Stomach (tissue), 8 donors: ENCODE measurements at regions not wholly inside any gene's neighbourhood (a gene's known extent, or its start where the extent isn't known, plus 50 kb on each side); places are given as distances from the start of the nearest gene placed in this dataset.

Experiments
- DNase-seq, 2 donors: peaks; one replicate each; pipeline versions ENCODE4 v3.0.0 to v3.0.0-alpha.2; 2013 to 2019
- H3K27ac ChIP-seq, 5 donors: fragments of 200-600 bp in 4 of 5; sonication (generic) in 4 of 5; one replicate each; pipeline ENCODE4 v1.5.1; 2013 to 2019; ENCODE audit warnings: mild to moderate bottlenecking in 1 of 5, moderate library complexity in 1 of 5
- H3K27me3 ChIP-seq, 3 donors: fragments of 200-600 bp; sonication (generic); one replicate each; pipeline ENCODE4 v1.5.1; 2017 to 2019; ENCODE audit warnings: mixed run types in 1 of 3
- H3K36me3 ChIP-seq, 4 donors: fragments of 200-600 bp; sonication (generic); 1 replicate in 3 of 4; 2 replicates in 1 of 4; pipeline ENCODE4 v1.5.1; 2016 to 2019
- H3K4me1 ChIP-seq, 4 donors: fragments of 200-600 bp; sonication (generic); one replicate each; pipeline ENCODE4 v1.5.1; 2016 to 2019
- H3K4me3 ChIP-seq, 4 donors: fragments of 200-600 bp; sonication (generic) in 3 of 4; one replicate each; pipeline ENCODE4 v1.5.1; 2016 to 2019; ENCODE audit warnings: mild to moderate bottlenecking in 1 of 4
- H3K9me3 ChIP-seq, 4 donors: fragments of 200-600 bp; sonication (generic); one replicate each; pipeline ENCODE4 v1.5.1; 2016 to 2019
- EP300 ChIP-seq: sonication (generic); formaldehyde crosslinking; IDR thresholded peaks from one replicate; pipeline ENCODE4 v1.6.1; 2017; ENCODE audit warnings: antibody characterized with exemption
- POLR2A ChIP-seq, 4 donors: fragments of 450-650 bp; IDR thresholded peaks; one replicate each; pipeline ENCODE4 v1.6.1; 2016; ENCODE audit warnings: antibody characterized with exemption in 4 of 4, control low read depth in 2 of 4, mild to moderate bottlenecking in 1 of 4, moderate library complexity in 1 of 4
- POLR2AphosphoS5 ChIP-seq, 3 donors: sonication (generic); formaldehyde crosslinking; IDR thresholded peaks; one replicate each; pipeline ENCODE4 v1.6.1; 2016; ENCODE audit warnings: antibody characterized with exemption in 3 of 3
- WGBS, 5 donors: extraction: QIAGEN DNeasy Blood & Tissue Kit in 3 of 5; methylation state at CpG; one replicate each; pipeline versions ENCODE4 v1.1.5 to v1.1.7; 2013 to 2018; 5-methylcytosine and 5-hydroxymethylcytosine counted together
- intact Hi-C: fragments of 100-400 bp; cut with DNase I; formaldehyde crosslinking; loops from one replicate; pipeline ENCODE4 v1.15.1; 2023; ENCODE audit warnings: low total_unique reads
- TF ChIP-seq, protein P1 (sequence below), 7 experiments: fragments of 450-650 bp in 4 of 7; fragments of 200-600 bp in 3 of 7; sonication (generic) in 3 of 7; IDR thresholded peaks; one replicate each; pipeline ENCODE4 v1.5.1; 2016 to 2019; ENCODE audit warnings: antibody characterized with exemption in 7 of 7, control low read depth in 2 of 7, mild to moderate bottlenecking in 1 of 7
- donor health status: healthy with polysubstance abuse.
- donor health status: Bipolar disorder and iron deficiency.
- donor health status: healthy.

- H3K27me3 ChIP-seq, result no peaks in the 10 kb centered on the region
- H3K9me3 ChIP-seq, result no peaks in the 10 kb centered on the region
- WGBS, 5 donors, result 73 to 87% (median 80%) methylated on average over 2 of the region's 2 CpGs
- H3K27ac ChIP-seq, result no peak overlapping the region
- intact Hi-C loops, result no loop called here
- no peak for DNase-seq
- TF ChIP-seq POLR2AphosphoS5 (IDR thresholded peaks at IDR 0.05) (no peak), EP300 (no peak), POLR2A (IDR thresholded peaks at IDR 0.05) (no peak)
- TF ChIP-seq, protein P1, sequence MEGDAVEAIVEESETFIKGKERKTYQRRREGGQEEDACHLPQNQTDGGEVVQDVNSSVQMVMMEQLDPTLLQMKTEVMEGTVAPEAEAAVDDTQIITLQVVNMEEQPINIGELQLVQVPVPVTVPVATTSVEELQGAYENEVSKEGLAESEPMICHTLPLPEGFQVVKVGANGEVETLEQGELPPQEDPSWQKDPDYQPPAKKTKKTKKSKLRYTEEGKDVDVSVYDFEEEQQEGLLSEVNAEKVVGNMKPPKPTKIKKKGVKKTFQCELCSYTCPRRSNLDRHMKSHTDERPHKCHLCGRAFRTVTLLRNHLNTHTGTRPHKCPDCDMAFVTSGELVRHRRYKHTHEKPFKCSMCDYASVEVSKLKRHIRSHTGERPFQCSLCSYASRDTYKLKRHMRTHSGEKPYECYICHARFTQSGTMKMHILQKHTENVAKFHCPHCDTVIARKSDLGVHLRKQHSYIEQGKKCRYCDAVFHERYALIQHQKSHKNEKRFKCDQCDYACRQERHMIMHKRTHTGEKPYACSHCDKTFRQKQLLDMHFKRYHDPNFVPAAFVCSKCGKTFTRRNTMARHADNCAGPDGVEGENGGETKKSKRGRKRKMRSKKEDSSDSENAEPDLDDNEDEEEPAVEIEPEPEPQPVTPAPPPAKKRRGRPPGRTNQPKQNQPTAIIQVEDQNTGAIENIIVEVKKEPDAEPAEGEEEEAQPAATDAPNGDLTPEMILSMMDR (IDR thresholded peaks at IDR 0.05), result no peak
- H3K4me3 ChIP-seq, result no peak overlapping the region
- H3K4me1 ChIP-seq, result no peaks in the 10 kb centered on the region
- H3K36me3 ChIP-seq, result no peaks in the 10 kb centered on the region
Measured at GRCh38 chr7:108818742-108819141, 249.1 kb downstream of the DNAJB9 start.

DNA sequence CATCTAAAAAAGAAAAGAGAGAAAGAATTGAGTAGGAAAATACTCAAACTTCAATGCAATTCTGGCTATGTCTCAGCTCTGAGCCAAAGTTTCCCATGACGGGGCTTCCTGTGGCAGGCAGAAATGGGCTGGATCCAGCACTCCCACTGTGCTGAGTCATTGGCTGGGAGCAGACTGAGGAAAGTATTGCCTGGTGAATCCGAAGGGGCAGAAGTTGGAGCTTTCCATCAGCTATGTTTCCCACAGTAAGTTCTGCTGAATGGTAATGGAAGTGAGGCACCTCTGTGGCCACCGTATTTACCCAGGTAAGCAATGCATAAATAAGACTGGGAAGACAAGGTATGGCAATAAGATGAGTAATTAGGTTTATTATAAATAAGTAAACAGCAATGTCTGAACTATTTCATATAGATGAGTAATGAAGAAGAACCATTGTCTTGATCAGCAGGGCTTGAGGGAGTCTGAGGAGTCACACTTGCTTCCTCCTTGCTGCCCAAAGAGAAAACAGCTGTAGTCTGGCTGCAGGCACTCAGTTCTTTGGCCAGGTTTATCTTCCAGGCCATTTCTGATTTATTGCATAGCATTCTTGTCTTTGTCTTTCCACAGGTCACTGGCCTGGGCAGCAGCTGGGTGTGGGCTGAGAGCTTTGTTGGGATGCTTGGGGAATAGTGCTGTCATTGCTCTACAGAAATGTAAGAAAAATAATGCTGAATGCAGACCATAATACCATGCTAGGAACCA, 255.3 kb downstream of the DNAJB9 start:
- H3K4me3 ChIP-seq, result no peak overlapping the region
- H3K4me1 ChIP-seq, result no peaks in the 10 kb centered on the region
- H3K36me3 ChIP-seq, result no peaks in the 10 kb centered on the region
- H3K27me3 ChIP-seq, result no peaks in the 10 kb centered on the region
- no peaks in the 10 kb centered on the region for H3K9me3 ChIP-seq
- intact Hi-C loops, result no loop called here
- TF ChIP-seq POLR2AphosphoS5 (IDR thresholded peaks at IDR 0.05) (no peak), EP300 (no peak), POLR2A (IDR thresholded peaks at IDR 0.05) (no peak)
- TF ChIP-seq, protein P1 (IDR thresholded peaks at IDR 0.05), result no peak
- peak in 1 of 2 donors; percentile 25 for DNase-seq
- 74 to 83% (median 78%) methylated on average over 3 of the region's 3 CpGs for WGBS, 5 donors
- H3K27ac ChIP-seq, result no peak overlapping the region

DNA sequence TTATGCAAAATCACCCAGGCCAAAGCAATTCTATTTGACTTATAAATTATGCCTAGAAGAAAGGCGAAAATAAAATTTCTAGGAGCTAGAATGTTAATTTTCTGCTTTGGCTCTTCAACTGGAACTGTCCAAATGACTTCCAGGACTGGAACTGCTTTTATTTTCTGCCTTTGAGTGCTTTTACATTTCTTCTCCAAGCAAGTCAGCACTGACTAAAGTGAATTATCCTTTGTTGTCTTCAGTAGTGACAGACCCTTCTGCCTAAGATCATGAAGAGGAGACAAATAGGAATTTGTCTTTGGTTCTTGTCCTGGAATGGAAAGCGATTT, 255.9 kb downstream of the DNAJB9 start:
- Histone ChIP-seq H3K9me3 (no peaks in the 10 kb centered on the region), H3K27ac (no peak overlapping the region), H3K27me3 (no peaks in the 10 kb centered on the region), H3K4me3 (no peak overlapping the region), H3K36me3 (no peaks in the 10 kb centered on the region), H3K4me1 (no peaks in the 10 kb centered on the region)
- no peak for DNase-seq
- intact Hi-C loops, result no loop called here
- 75 to 95% (median 86%) methylated on average over 2 of the region's 2 CpGs for WGBS, 5 donors
- no peak for TF ChIP-seq POLR2AphosphoS5 (IDR thresholded peaks at IDR 0.05)
- TF ChIP-seq EP300, result no peak
- TF ChIP-seq, protein P1 (IDR thresholded peaks at IDR 0.05), result no peak
- TF ChIP-seq POLR2A (IDR thresholded peaks at IDR 0.05), result no peak

GRCh38 chr7:108836256-108836655, 266.6 kb downstream of the DNAJB9 start:
- TF ChIP-seq EP300 (no peak), POLR2A (IDR thresholded peaks at IDR 0.05) (no peak), POLR2AphosphoS5 (IDR thresholded peaks at IDR 0.05) (no peak)
- TF ChIP-seq, protein P1 (IDR thresholded peaks at IDR 0.05), result no peak
- no peak overlapping the region for H3K27ac ChIP-seq
- no peak for DNase-seq
- intact Hi-C loops, result no loop called here
- no peak overlapping the region for H3K4me3 ChIP-seq
- H3K27me3 ChIP-seq, result no peaks in the 10 kb centered on the region
- H3K4me1 ChIP-seq, result peaks cover 0 to 5% (median 0%) of the 10 kb centered on the region in 4 donors
- H3K9me3 ChIP-seq, result peaks cover 0 to 13% (median 3%) of the 10 kb centered on the region in 4 donors
- no peaks in the 10 kb centered on the region for H3K36me3 ChIP-seq
